Stimulated activated CD4-positive, alpha-beta T cell treated with anti-CD3 and anti-CD28 coated beads, Interleukin-12 subunit alpha, Interleukin-12 subunit beta, amount 100 ng/mL, for 48 hours (primary cell): ENCODE measurements at regions not wholly inside any gene's neighbourhood (a gene's known extent, or its start where the extent isn't known, plus 50 kb on each side); places are given as distances from the start of the nearest gene placed in this dataset.

Experiments
- DNase-seq, 3 donors: peaks; one replicate each; pipeline ENCODE4 v3.0.0-alpha.2; 2020; ENCODE audit warnings: low read depth in 2 of 3, low spot score in 1 of 3

DNA sequence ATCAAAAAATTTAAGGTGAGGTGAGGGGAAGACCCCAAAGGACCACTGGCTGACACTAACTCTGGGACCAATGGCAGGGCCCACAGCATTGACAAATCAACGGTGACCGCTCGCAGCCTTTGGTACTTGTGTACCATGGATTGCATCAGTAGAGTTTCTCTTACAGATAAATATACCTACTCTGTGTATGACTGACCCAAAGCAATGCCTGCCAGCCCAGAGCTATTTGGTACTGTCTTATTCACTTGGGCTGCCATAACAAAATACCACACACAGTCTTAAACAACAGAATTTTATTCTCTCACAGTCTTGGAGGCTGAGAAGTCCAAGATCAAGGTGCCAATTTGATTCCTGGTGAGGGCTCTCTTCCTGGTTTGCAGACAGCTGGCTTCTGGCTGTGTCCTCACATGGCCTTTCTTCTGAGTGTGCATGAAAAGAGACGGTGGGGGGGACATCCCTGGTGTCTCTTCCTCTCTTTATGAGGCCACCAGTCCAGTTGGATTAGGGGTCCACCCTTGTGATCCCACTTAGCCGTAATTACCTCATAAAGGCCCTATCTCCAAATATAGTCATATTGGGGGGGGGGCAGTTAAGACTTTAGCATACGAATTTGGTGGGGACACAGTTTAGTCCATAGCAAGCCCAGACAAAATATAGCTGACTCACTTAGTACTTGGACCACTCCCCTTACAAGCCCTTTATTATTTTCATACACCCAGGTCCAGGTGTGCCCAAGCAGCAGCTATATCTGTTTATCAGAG, 336.3 kb downstream of the CD83 start:
- no peak for DNase-seq

DNA sequence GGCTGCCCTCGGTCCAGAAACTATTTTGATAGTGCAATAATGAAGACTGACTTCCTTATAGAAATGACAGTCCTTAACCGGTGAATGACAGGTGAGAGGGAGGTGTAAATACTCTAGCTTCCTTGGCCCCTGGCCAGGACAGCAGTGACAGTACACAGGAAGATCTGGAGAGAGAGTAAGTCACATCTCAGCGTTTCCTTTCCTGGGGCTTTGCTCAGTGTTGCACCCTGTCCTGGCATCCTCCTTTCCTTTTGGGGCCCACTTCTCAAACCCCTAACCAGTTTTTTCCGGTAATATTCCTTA, 336.9 kb downstream of the CD83 start:
- peak in 1 of 3 donors; percentile 26 for DNase-seq

DNA sequence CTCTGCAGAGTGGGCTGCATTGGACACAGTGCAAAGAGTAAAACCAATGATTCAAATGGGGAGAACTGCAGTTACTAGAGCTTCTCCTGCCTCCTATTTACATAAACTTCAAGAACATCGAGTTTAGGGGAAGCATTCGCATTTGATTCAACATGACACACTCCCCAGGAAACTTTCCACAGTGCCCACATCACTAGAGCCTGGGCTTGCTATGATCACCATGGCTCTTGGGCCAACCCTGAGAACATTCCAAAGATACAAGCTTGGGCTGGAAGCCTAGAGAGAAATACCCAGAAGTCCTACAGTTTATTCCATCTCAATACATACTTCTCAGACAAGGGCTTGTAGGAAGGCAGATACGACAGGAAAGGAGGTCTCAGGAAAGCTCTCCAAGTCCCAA, 337.9 kb downstream of the CD83 start:
- DNase-seq = no peak

DNA sequence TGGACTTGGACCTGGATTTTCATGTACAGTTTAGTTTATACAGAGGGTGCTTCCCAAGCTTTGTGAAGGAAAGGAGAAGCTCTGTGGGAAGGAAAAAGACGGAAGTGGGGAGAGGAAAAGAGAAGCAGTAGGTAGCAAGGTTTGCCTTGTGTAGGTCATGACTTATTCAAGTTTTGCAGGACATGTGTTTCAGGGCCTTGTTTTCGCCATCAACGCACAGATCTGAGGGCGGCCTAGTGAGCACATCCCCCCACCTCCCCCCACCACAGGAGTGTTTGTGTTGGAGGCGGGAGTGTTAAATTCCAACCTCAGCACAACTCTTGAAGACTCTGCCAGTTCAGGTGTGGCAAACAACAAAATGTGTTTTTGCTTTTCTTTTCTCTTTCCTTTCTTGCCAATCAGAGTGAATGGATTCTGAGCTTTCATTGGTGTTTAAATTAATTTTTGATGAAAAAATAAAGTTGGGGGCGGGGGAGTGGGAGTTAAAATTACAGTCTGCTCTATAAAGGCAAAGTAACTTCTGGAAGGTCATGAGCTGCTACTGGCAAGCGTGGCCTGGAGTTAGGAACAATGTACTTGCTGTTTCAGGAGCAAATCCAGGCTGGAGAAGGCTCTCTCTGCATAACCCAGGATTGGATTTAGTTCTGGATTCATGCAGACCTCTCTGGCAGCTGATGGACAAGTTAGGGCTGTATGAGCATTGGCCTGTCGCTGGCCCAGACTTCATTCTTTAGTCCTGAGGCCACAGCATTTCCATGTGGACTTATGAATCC, 338.5 kb downstream of the CD83 start:
- no peak for DNase-seq

DNA sequence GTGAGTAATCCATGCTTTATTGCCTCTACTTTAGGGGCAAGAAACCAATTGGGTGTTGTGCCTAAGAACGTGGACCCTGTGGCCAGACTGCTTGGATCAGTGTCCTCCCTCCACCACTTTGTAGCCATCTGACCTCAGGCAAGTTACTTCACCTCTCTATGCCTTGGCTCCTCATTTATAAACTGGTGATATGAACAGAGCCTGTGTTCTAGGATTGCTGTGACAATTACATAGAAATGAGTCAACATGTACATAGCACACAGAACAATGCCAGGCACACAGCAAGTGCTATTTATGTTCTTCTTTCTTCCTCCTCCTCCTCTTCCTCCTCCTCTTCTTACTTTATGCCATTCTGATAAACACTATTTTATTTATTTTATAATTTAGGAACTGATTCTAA, 339.4 kb downstream of the CD83 start:
- DNase-seq = no peak

DNA sequence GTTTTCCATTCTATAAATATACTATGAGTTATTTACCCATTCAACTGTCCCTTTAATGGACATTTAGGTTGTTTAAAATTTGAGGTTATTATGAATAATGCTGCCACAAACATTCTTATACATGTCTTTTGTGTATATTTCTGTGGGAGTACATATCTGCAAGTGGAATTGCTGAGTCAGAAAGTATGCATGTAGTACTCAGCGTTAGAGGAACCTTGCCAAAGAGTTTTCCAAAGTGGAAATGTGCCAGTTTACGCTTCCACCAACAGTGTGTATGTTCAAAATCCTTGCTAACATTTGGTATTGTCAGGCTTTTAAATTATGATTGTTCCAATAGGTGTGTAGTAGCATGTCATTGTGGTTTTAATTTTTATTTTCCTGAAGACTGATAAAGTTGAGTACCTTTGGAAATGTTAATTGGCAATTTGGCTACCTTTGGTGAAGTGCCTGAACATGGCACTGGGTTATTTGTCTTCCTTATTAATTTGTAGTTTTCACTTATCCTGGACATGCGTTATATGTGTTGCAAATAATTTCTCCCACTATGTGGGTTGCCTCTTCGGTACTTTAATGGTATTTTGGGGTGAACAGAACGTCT, 341.2 kb downstream of the CD83 start:
- DNase-seq = no peak

DNA sequence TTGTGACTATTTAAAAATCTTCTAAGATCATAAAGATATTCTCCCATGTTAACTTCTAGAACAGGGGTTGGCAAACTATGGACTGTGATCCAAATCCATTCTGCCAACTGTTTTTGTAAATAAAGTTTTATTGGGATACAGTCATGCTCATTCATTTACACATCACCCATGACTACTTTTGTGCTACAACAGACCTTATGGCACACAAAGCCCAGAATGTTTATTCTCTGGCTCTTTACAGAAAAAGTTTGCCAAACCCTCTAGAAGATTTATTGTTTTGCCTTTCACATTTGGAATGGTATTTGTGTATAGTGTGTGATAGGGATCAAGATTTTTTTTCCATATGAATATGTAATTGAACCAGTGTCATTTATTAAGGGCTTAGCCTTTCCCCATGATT, 341.7 kb downstream of the CD83 start:
- DNase-seq = no peak

DNA sequence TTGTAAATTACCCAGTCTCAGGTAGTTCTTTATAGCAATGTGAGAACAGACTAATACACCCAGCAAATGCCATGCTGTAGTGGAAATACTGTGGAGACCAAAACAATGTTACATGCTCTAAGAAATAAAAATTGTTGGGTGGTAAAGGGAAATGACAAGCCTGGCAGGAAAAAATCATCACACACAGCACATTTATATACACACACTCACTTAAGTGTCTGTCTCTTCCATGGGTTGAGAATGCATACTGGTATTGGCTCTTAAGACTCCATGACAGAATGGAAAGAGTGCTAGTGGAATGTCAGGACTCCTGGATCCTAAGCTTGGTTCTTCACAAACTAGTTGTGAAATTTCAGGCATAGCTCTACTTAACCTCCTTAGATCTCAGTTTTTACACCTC, 343.0 kb downstream of the CD83 start:
- no peak for DNase-seq

DNA sequence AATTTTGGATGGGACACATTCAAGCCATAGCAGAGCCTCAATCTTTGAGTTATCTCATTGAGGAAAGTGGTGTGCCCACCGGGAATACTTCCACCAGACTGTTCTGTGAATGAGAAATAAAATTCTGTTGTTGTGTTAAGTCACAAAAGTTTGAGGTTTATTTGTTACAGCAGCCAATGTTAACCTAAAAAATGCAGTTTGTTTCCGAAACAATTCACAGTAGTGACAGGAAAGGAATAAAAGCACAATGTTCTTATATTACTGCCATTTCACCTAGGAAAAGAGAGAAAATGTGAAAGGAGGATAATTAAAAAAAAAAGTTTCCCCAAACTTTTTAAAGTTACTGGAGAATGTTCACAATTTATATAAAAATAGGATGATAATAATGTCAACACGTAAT, 344.6 kb downstream of the CD83 start:
- no peak for DNase-seq

DNA sequence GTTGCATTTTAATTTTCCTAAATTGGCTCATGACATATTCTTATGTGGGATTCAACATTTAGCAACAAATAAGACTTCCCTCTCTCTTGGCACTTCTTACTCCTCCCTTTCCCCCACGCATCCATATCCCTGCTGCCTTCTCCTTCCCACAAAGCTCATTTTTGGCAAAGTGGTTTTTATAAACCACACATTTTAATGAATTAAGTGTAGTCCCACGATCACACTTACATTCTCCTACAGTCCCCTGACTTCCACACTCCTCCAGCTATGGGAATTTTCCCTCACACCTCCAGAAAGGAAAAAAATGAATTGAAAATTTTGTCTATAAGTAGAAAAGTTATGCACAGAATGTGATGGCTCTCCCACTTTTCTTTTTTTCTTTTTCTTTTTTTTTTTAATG, 345.0 kb downstream of the CD83 start:
- no peak for DNase-seq

DNA sequence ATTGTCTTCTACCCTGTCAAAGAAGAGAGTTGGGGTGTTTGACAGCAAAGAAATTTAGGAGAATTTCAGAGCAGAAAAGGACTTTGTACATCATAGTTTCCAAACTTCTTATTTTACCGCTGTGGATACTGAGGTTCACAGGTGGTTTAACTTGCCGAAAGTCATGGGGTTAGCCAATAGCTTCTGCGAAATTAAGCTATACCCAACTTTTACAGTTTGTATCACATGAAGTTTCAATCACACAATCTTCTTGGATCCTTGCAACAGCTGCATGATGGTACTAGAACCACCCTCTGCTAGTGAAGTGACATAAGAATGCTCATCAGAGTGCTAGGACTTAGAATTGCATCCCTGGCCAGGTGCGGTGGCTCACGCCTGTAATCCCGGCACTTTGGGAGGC, 345.5 kb downstream of the CD83 start:
- DNase-seq = no peak

DNA sequence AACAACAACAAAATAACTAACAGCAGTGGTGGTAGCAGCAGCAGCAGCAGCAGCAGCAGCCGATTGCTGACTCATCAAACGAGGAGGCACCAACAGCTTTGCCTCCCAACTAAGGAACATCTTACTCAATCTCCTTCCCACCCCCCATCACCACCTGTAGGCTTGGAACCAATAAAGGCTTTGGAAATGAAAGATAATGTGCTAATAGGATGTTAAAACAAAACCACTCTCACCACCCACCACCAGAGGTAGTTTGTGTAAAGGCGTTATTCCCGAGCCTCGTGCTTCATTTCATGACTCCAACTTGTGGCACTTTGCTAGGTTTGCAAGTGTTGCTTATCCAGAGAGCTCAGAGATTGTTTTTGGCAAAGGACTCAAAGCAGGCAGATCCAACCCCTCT, 346.5 kb downstream of the CD83 start:
- DNase-seq = no peak

DNA sequence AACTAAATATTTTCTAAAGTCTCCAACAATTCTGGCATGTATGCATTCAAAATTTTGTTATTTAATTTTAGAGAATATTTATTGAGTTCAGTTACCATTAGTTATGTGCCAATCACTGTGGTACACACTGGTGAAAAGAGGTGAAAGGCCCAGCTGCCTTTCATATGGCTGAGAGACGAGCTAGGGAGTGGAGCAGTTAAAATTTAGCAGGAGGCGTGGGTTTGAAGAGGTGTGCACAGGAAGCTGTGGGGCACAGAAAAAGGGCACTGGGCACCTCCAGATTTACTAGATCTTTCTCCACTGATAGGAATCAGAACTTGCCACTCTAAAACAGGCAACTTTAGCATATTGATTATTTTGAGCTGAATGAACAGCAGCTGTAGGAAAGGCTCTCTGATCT, 347.1 kb downstream of the CD83 start:
- DNase-seq = no peak

DNA sequence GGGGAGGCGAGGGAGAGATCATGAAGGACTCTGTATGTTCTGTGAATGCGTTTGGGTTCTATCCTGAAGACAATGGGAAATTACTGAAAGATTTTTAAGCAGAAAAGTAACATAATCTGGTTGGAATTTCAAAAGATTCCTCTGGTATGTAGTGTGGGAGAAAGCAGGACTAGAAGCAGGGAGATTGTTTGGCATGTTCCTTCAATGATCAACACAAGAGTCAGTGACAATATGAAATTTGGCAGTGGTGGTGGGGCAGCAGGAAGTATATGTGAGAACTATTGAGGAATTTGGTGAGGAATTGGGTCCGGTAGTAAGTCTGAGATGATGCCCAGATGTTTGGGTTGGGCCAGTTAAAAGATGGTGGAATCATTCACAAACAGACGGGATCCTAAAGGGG, 348.7 kb downstream of the CD83 start:
- DNase-seq = no peak

DNA sequence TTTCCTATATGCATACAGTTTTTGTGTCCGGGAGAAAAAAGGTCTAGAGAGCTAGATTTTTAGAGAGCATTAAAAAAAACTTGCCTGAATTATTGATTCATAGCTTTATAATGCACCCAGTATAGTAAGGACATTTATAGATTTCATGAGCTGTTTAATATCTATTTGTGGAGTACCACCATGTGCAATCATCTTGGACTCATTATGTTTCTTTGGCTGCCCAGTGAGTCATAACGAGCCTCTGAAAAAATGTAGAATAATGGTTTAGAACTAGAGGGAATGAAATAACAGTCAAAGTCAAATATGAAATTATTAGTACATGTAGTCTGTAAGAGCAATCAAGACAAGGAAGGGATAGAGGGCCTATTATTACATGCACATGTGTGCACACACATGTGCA, 350.0 kb downstream of the CD83 start:
- no peak for DNase-seq

DNA sequence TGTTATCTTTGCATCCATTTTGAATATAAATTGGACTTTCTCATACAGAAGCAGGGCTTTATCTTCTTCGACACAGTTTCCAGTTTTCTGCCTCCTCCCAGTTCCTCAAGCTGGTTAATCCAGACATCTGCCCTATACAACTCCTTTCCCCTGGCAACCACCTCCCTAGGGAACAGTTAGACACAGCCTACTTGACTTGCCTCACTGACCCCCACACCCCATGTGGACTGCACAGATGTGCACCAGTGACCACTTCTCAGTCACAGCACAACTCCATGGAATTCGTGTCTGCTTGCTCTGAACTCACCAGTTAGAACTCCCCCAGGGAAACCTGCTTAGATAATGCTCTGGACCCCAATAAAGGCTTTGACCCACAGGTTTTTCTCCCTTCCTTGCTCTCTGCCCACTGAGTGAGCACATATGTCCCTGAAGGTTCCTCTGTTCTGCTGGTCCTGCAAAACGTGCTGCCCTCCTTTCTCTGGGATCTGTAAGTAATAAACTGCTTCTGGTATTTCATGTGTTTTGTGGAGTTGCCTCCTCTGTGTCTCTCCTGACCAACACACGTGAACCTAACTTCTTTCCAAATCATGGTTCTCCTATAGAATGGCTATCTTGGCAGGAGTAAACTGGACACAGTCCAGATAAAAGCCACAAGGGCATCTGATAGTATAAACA, 351.2 kb downstream of the CD83 start:
- DNase-seq = no peak

DNA sequence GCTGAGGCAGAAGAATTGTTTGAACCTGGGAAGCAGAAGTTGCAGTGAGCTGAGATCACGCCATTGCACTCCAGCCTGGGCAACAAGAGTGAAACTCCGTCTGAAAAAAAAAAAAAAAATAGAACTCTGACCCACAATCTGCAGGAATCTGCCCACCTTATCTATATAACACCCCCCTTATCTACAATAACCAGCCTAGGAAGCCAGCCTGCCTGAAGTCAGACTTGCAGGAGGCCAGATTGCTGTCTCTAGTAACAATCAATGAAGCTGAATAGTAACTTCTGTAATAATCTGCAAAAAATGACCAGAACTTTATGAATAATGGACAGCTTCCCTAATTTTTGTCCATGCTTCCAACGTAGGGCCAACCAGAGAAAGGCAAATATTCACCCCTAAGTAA, 352.5 kb downstream of the CD83 start:
- DNase-seq = no peak

DNA sequence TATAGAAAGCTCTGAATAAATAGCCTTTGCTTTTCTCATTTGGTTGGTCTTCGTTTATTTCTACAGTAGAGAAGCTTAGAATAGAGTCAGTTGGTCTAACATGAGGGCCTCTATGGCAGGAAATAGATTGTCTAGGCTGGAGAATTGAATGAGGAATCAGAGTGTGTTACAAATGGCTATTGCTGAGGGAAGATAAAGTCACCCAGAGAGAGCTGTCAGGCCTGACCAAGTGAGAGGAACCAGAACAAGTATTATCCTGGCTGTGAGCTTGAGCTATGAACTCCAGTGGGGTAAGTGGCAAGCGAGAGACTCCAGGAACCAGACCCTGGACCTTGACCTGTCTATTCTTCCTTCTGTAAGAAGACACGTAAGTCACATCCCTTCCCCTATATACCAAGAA, 353.1 kb downstream of the CD83 start:
- no peak for DNase-seq

DNA sequence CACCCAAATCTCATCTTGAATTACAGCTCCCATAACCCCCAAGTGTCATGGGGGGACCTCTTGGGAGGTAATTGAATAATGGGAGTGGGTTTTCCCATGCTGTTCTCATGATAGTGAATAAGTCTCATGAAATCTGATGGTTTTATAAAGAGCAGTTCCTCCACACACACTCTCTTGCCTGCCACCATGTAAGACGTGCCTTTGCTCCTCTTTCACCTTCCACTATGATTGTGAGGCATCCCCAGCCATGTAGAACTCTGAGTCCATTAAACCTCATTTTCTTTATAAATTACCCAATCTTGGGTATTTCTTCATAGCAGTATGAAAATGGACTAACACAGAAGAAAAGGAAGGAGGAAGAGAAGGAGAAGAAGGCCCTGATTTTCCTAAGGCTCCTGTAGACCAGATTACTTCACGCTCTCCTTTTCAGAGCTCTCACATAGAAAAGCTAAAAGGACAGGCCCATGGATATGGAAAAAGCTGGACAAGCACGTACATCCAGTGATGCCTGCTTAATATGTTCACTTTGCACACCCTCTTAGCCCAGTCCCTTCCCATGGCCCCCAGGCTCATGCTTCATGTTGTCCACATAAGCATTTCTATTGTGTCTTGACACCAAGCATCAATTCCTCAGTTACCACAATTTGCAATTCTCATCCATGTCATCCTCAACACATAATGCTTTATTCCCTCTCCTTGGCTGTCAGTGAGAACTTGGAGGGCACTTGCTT, 354.8 kb downstream of the CD83 start:
- no peak for DNase-seq

DNA sequence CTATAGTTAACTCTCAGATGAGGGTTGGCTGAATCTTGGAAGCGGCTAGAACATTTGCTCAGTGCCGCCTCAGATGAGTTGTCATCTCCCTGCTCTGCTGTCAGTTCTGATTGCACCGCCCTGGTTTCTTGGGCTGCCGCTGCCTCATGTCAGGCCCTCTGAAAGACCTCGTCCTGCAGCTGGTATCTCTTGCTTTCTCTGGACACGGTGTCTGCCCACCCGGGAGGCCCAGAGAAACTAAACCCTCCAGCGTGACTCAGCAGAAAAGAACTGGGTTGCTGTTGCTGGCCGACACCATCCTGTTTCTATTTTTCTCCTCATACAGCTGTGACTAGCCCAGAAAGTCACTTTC, 355.4 kb downstream of the CD83 start:
- no peak for DNase-seq

DNA sequence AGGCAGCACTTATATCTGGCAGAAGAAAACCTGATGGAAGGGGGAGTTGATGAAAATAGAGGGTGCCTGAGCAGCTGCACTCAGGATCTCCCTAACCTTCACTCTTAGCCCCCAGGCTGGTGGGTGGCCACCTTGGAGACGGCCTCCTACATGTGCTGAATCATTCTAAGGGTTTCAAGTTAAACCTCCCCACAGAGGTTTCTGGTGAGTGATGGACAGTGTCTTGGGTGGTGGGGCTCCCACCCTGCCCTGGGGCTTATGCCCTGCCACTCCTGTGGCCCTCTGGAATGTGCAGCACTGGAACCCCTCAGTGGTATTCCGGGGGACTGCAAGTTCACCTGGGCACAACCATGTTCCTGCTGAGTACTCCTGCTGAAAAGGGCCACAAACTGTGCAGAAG, 357.2 kb downstream of the CD83 start:
- DNase-seq = no peak

DNA sequence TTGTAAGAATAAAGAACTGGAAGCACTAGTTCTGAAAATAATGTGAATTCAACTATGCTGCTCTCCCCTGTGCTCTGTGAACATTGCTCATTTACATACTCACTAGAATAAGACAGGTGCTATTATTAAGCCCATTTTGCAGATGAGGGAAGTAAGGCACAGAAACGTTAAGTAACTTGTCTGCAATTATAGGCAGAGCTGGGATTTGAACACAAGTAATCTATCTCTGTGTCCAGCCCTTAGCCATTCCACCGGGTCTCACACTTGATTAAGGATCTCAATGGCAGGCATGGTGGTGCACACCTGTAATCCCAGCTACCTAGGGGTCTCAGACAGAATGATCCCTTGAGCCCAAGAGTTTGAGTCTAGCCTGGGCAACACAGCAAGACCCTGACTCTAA, 357.7 kb downstream of the CD83 start:
- no peak for DNase-seq
